ENCODE measurements at regions not wholly inside any gene's neighbourhood (a gene's known extent, or its start where the extent isn't known, plus 50 kb on each side); places are given as distances from the start of the nearest gene placed in this dataset.

DNA sequence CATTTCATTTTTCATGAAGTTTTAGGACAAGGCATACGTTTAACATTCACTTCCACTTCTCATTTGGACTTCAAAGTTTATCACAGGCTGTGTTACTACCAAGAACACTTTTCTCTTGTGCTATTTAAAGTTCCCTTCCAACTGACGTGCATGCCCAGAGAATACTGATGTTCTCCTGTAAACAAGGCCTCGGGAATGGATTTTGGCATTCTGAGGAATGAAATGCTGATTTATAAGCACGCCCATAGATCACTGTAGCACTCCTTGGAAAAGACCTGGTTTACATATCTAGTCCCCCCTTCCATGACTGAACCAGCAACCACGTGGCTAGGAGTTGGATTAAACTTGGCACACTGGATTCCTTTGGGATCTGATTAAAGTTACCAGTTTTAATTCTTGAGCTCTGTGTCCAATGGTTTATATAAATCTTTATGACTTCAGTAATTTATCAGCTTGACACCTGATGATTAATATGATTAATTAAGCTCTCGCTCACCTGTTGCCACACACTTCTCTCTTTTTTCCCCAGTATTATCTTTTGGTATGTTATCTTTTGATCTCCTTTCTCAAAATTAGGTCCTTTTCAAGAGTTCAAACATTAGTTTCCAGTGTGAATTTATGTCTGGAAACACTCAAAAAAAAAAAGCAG is 122.4 kb upstream of the HAND2 start:
- TF ChIP-seq, protein P1, sequence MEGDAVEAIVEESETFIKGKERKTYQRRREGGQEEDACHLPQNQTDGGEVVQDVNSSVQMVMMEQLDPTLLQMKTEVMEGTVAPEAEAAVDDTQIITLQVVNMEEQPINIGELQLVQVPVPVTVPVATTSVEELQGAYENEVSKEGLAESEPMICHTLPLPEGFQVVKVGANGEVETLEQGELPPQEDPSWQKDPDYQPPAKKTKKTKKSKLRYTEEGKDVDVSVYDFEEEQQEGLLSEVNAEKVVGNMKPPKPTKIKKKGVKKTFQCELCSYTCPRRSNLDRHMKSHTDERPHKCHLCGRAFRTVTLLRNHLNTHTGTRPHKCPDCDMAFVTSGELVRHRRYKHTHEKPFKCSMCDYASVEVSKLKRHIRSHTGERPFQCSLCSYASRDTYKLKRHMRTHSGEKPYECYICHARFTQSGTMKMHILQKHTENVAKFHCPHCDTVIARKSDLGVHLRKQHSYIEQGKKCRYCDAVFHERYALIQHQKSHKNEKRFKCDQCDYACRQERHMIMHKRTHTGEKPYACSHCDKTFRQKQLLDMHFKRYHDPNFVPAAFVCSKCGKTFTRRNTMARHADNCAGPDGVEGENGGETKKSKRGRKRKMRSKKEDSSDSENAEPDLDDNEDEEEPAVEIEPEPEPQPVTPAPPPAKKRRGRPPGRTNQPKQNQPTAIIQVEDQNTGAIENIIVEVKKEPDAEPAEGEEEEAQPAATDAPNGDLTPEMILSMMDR (IDR thresholded peaks at IDR 0.05; ENCODE audit: insufficient read depth, low read length), result no peak
- TF ChIP-seq, protein P2, sequence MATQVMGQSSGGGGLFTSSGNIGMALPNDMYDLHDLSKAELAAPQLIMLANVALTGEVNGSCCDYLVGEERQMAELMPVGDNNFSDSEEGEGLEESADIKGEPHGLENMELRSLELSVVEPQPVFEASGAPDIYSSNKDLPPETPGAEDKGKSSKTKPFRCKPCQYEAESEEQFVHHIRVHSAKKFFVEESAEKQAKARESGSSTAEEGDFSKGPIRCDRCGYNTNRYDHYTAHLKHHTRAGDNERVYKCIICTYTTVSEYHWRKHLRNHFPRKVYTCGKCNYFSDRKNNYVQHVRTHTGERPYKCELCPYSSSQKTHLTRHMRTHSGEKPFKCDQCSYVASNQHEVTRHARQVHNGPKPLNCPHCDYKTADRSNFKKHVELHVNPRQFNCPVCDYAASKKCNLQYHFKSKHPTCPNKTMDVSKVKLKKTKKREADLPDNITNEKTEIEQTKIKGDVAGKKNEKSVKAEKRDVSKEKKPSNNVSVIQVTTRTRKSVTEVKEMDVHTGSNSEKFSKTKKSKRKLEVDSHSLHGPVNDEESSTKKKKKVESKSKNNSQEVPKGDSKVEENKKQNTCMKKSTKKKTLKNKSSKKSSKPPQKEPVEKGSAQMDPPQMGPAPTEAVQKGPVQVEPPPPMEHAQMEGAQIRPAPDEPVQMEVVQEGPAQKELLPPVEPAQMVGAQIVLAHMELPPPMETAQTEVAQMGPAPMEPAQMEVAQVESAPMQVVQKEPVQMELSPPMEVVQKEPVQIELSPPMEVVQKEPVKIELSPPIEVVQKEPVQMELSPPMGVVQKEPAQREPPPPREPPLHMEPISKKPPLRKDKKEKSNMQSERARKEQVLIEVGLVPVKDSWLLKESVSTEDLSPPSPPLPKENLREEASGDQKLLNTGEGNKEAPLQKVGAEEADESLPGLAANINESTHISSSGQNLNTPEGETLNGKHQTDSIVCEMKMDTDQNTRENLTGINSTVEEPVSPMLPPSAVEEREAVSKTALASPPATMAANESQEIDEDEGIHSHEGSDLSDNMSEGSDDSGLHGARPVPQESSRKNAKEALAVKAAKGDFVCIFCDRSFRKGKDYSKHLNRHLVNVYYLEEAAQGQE (IDR thresholded peaks at IDR 0.05; ENCODE audit: insufficient replicate concordance, low read depth), result no peak
- TF ChIP-seq POLR2AphosphoS5 (IDR thresholded peaks at IDR 0.05; ENCODE audit: low read depth), result no peak
- no peak for TF ChIP-seq GABPA (IDR thresholded peaks at IDR 0.05; ENCODE audit: low read depth)

All from HL-60 (cell line).